C4-2B (cell line): ENCODE measurements at regions not wholly inside any gene's neighbourhood (a gene's known extent, or its start where the extent isn't known, plus 50 kb on each side); places are given as distances from the start of the nearest gene placed in this dataset.

ENCODE experiments used
- CTCF ChIP-seq: fragments of 450-650 bp; conservative IDR thresholded peaks from 2 replicates; pipeline ENCODE4 v1.5.1; 2017; ENCODE audit warnings: mild to moderate bottlenecking
- ZFX ChIP-seq: fragments of 450-650 bp; IDR thresholded peaks from 2 replicates; pipeline ENCODE4 v1.6.1; 2017

GRCh38 chr3:189071446-189071845 lies 100.3 kb upstream of the TPRG1 start:
- TF ChIP-seq CTCF (no peak), ZFX (no peak)
